Bone marrow (tissue), 2 donors: ENCODE measurements at regions not wholly inside any gene's neighbourhood (a gene's known extent, or its start where the extent isn't known, plus 50 kb on each side); places are given as distances from the start of the nearest gene placed in this dataset.
"Not testable (repeated sequence)": the region's sequence is repeated elsewhere in the genome, so short reads cannot be mapped to it uniquely, and the experiment has no call there.

ENCODE experiments used
- DNase-seq, 2 donors: peaks; one replicate each; lab custom pipeline; 2025; lab: John Stamatoyannopoulos, UW

DNA sequence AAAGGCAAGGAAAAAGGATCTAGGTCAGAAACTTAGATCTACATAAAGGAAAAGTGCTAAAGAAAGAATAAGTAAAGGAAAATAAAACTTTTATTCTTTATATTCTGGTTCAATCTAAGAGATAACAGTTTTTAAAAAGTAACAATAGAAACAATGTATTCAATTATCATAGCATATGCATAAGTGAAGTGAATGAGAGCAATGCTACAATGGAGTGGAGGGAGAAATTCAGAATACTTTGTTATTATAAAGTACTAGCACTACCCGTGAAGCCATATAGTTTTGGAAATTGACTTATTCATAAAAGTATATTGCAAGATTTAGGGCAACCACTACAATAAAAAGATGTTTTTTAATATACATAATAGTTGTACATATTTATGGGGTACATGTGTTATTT is 586.0 kb upstream of the MDGA2 start:
- DNase-seq, result no peak

DNA sequence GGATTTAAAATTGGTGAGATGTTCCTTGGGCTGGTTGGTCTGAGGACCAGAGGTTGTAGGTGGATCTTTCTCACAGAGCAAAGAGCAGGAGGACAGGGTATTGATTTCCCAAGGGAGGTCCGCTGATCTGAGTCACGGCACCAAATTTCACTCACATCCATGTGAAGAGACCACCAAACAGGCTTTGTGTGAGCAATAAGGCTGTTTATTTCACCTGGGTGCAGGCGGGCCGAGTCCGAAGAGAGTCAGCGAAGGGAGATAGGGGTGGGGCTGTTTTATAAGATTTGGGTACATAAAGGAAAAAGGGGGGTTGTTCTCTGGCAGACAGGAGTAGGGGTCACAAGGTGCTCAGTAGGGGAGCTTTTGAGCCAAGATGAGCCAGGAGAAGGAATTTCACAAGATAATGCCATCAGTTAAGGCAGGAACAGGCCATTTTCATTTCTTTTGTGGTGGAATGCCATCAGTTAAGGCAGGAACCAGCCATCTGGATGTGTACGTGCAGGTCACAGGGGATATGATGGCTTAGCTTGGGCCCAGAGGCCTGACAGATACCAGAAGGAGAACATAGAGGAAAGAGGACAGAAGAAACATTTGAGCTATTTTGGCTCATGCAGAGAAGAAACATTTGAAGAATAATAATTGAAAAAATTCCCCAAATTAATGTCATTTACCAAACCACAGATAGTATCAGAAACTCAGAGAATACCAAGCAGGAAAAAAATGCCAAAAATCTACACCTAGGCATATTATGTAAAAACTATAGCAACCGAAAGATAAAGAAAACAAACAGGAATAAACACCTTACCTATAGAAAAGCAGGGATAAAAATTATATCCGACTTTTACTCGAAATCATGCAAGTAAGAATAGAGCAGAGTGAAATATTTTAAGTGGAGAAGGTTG is 585.2 kb upstream of the MDGA2 start:
- DNase-seq, result not testable (repeated sequence)

DNA sequence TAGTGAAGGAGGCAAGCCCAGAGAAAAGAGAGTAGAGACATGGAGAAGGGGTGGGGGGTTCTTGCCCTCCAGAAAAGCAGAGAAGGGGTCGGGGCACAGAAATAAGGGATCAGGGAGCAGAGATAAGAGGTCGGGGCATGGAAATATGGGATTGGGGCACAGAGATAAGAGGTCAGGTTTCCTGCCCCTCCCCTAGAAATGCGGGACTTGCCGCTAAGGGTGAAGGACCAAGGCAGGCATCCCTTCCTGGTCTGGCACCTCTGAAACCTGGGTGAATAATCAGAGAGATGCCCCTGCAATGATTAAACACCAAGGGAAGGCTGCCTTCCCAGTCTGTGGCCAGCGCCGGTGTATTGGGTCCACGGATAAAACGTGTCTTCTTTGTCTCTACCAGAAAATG is 584.5 kb upstream of the MDGA2 start:
- DNase-seq, result not testable (repeated sequence)

DNA sequence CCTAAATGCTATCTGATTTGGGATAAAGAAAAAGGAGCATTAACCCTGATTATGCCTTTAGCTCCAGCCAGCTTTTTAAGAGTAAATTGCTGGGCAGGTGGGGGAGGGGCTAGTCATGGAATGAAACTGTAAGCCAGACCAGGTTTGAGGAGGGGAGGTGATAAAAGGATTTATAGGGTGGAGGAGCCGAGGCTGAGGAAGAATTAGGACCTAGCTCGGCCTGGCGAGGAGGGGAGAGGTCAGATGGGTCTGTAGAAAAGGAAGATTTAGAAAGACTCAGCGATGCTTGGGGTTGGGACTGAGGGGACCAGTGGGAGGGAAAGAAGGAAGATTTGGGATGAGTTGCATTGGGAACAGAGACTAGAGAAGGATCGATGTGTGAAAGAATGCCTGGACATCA is 583.8 kb upstream of the MDGA2 start:
- not testable (repeated sequence) for DNase-seq

DNA sequence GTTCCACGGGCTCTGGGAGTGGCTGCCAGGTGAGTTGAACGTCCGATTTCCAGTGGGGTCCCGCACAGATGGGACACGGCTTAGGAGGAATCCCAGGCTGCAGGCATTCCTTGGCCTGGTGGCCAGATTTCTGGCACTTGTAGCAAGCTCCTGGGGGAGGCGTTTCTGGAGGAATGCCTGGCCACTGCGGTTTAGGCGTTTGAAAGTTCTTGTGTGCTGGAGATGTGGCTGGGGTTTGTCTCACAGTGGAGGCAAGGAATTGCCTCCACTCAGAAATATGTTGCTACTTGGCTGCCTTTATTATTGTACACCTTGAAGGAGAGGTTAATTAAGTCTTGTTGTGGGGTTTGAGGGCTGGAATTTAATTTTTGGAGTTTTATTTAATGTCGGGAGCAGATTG is 583.3 kb upstream of the MDGA2 start:
- not testable (repeated sequence) for DNase-seq

DNA sequence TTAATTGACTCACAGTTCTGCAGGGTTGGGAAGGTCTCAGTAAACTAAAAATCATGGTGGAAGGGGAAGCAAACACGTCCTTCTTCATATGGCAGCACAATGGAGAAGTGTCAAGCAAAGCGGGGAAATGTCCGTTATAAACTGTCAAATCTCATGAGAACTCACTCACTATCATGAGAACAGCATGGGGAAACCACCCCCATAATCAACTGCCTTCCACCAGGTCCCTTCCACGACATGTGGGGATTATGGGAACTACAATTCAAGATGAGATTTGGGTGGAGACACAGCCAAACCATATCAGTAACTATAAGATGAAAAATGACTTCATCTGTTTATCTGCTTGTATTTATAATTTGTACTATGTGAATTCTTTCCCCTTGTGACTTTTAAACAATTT is 577.6 kb upstream of the MDGA2 start:
- DNase-seq, result no peak

DNA sequence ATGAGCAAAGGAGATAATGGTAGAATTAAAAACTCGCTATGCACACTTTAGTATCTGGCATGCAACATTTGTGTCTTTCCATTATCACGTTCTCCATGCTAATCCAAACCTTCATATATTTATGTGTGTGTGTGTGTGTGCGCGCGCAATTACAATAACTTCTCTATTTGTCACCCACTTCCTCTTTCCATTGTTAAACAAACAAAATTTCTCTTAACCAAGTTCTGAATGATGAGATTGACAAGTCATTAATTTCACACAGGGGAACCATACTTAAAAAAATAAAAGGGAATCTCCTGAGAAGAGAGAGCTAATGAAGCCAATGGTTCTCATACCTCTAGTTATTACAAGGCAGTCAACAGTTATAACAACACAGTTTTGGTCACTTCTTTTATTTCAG is 575.9 kb upstream of the MDGA2 start:
- DNase-seq, result no peak

DNA sequence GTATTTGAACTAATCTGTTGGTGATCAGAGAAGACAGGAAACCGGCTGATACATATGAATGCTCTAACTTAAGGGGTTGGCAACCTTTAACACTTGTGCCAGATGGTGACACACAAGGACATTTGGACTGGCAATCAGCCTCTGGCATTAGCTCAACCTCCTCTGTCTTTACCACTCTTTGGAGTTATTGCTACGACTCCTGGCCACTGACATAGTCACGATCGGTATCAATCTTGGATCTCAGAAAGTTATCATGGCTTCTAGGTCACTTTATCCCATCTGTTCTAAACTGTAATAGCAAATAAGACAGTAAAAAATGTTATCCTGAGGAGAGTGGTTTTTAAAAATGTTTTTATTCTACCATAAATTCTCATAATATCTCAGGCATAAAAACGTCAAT is 575.2 kb upstream of the MDGA2 start:
- no peak for DNase-seq

DNA sequence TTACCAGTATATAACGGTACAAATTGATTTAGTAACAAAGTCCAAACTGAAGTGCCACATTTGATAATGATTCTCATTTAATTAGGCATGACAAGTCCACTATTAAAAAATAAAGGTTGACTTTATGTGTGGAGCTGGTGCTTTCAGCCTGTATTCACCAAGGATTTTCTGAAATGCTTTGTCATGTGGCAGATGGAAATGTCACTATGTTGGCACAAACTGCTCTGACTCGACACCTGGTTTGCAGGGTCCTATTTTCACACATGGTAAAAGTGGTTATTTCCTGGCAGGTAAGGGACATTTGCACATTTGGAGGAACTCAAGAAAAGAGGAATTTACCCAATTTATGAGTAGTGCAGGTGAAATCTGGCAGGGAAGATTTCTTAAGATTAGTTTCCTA is 572.6 kb upstream of the MDGA2 start:
- no peak for DNase-seq

DNA sequence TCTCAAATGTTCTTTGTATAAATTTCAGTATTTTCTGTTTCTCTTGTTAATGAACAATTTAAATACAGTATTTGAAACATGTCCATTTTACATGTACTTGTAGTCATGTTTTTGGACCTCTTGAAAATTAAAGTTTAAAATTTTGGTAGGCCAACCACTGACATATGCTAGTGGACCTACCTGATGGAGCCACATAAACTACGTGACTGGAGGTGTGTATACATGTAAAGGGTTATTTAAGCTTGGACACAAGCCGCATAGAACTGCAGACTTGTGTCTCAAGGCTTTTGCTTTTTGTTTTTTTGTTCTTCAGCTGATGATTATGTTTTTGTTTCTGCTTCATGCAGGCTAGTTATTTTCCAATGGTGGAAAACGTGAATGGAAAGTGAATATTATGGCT is 568.5 kb upstream of the MDGA2 start:
- DNase-seq, result no peak

DNA sequence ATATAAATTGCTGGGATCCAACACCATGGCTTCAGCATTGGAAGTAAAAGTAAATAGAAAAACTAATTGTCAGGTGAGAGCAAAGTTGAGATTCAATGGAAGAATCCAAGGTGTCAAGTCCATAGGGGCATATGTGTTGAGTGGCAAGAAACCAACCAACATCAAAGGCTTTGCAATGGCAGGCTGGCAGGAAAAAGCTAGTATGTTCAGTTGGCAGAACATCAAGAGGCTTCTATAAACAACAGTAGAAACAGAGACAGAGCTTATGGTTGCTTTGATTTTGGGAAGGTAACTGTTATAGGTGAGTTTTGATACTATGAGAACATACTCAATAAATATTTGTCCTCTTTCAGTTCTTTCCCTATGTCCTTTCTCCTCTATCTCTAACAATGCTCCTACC is 553.7 kb upstream of the MDGA2 start:
- DNase-seq, result no peak

DNA sequence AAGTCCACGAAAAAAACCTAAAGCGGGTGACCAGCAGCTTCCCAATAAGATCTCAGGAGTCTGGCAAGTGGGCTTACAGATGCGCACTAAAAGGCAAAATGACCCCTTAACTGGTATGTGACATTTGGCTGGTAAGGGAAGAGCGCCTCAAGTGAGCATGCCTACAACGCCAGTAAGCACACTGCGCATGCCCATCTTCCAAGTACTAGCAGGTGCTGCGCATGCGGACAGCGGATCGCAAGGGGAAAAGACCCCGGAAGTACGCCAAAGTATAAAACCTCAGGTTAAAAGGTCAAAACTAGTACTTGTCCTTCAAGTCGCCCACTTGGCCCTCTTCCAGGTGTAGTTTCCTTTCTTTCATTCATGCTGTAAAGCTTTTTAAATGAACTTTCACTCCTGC is 518.5 kb upstream of the MDGA2 start:
- DNase-seq, result no peak

DNA sequence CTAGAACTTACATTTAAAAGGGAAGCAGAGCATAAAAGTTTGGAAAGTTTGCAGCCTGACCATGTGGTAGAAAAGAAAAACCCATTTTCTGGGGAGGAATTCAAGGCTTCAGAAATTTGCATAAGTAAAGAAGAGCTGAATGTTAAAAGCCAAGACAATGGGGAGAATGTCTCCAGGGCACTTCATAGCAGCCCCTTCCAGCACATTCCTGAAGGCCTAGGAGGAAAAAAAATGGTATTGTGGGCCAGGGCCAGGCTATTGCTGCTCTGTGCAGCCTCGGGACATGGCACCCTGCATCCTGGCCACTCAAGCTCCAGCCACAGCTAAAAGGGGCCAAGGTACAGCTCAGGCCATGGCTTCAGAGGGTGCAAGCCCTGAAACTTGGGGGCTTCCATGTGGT is 474.2 kb upstream of the MDGA2 start:
- DNase-seq, result not testable (repeated sequence)

DNA sequence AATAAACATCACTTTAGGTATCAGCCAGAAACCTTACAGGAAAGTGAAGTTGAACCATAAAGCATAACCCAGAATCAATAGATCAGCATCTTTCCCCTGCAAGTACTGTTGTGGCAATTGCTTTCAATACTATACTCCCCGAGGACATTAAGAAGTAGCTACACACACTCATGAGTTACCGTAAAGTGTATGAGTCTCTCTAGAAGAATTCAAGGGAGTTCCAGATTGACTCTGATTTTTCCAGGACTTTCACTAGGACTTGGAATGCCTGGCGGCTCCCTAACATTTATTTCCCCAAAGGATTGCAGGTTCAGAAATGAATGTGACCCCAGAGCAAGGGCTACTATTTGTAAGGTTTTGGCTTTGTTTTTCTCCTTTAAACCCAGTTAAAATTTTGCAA is 465.4 kb upstream of the MDGA2 start:
- DNase-seq, result no peak

DNA sequence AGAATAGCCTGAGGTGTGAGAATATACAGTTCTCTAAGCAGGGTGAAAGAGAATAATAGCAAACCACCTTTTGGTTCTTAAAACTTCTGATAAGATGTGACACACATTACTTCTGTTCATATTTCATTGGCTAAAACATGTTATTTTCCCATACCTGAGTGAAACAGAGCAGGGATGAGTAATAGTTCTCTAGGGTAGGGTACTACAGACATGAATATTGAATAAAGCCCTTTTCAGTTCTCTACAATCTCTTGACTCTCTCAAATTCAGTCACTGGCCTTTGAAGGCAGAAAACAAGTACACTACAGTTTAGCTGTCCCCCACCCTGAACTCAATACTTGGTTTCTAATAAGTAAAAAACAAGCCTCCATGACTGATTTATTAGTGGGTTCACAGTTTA is 454.1 kb upstream of the MDGA2 start:
- DNase-seq, result no peak

DNA sequence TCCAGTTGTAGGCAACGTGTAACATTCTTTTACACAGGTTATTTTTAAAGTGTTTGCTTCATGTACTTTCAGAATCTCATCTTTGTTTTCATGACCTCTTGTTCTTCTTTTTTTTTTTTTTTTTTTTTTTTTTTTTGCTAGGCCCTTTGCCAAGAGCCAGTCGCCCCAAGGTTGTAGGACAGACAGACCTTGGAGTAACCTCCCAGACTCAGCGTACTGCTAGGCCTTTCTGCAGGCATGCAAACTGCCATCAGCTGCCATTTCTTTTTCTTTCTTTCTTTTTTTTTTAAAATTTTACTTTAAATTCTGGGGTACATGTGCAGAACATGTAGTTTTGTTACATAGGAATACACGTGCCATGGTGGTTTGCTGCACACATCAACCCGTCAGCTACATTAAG is 452.3 kb upstream of the MDGA2 start:
- no peak for DNase-seq

DNA sequence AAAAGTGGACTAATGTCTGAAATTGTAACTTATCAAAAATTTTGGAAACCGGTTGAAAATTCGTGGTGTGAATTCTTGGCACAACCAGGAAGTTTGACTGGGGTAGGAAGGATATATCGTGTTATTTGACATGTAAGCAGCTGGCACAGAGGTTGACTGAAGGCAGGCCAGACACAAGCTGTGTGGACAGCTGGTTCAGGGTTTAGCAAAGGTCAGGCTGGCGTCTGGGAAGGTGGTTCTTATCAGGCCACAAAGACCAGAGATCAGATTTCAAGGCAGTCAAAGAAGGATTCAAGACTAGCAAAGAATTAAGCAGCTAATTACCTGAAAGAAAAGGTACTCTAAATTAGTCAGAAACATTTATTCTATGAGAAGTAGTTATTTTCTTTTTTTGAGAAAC is 450.2 kb upstream of the MDGA2 start:
- DNase-seq, result no peak

DNA sequence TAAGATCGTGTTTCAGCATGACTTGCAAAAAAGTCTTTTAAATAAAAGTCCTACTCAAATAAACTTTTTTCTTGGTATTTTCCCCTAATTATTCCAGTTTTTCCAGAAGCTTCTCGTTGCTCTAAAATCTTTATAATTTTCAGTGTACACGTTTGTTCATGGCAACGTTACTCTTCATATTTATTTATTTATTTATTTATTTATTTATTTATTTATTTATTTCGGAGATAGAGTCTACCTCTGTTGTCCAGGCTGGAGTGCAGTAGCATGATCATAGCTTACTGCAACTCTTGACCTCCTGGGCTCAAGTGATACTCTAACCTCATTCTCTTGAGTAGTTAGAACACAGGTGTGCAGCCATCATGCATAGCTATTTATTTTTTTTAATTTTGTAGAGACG is 438.3 kb upstream of the MDGA2 start:
- no peak for DNase-seq

DNA sequence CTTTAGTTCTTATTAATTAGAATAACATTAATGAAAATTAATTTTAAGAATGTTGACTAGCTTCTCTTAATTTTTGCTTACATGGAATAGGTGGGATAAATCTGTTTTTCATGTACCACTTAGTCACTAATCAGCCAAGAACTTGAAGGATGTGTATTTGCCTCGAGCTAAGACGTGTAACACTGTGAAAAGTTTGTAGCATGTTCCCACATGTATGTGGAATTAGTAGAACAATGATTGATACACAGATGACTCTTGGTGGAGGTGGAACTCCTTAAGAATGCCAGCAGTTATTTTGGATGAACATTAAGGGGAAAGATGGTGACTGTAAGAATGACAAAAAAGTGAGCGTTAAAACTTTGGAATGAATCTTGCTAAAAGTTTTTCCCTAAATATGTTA is 435.7 kb upstream of the MDGA2 start:
- no peak for DNase-seq

DNA sequence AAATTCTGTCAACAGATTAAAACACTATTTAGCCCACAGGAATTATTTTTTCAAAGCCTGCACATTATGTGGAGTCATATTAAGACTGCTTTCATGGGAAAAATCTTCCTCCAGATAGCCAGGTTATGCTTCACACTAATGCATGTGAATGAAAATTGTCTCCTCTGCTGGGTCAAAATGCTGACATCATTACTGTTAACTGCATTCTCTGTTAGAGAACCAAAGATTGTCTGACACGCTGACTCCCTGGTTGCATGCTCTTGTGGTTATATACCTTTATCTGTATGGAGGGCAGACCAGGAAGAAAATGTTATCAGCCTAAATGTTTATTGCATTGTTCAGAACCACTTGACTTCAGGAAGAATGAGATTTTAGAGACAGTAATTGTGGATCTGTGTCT is 432.2 kb upstream of the MDGA2 start:
- no peak for DNase-seq

DNA sequence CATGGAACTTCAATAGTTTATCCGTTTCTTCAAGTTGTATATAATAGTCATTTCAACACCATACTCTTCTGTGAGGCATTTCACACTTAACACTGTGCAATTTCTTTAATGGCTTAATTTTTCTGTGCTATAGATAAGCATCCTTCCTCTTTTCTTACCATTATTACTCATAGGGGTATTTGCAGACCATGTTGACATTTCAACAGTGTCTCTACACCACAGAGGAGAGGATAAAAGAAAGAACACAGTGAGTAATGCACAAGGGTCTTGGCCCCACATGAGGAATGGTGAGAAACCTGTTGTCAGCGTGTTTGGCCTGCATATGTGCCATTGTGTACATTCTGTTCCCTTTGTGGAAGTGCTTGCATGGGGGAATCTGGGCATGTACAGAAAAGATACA is 421.5 kb upstream of the MDGA2 start:
- no peak for DNase-seq

DNA sequence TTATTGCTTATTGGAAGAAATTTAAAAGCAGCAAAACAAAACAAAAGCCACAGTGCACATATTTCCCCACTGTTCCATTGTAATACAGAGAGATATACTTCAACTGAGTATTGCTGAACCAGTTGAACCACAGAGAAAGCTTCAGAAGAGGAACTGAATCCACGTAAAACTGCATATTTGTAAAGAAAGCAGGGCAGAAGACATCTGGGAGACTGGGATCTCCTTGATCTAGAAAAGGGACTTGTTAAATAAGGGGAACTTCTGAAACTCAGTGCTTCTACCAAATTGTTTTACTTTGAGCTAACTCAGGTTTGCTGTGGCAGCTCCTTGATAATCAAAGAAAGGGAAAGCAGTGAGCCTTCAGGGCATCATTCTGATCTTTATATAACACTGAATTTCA is 411.1 kb upstream of the MDGA2 start:
- DNase-seq, result no peak

DNA sequence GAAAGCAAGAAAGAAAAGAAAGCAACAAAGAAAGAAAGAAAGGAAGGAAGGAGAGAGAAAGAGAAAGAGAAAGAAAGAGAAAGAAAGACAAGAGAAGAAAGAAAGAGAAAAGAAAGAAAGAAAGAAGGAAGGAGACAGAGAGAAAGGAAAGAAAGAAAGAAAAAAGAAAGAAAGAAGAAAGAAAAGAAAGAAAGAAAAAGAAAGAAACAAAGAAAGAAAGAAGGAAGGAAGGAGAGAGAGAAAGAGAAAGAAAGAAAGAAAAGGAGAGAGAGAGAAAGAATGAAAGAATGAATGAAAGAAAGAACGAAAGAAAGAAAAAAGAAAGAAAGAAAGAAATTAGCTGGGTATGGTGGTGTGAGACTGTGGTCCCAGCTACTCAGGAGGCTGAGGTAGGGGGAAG is 400.1 kb upstream of the MDGA2 start:
- DNase-seq, result no peak

DNA sequence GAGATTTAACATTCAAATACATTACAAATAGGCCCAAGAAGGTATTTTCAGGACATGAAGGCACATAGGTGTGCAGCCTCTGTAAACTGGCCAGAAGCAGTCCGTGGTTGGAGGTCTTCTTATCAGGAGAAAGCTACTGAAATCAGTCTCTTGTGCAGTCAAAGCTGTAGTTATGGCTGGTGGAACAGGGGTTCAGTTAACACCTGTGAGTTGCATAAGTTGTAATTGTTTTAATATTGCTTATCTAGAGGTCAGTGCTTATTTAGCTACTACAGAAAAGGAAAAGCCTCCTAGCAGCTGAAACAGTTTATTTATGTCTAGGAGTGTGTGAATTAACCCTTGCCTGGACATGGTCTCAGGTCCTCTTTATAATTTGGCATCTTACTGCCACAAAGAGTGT is 377.6 kb upstream of the MDGA2 start:
- DNase-seq, result no peak
